PC-9 (cell line): ENCODE measurements at regions not wholly inside any gene's neighbourhood (a gene's known extent, or its start where the extent isn't known, plus 50 kb on each side); places are given as distances from the start of the nearest gene placed in this dataset.

Experiments used
- CTCF ChIP-seq: fragments of 200-600 bp; sonication (generic); conservative IDR thresholded peaks from 2 replicates; pipeline ENCODE4 v1.6.1; 2017; ENCODE audit warnings: mixed run types, antibody characterized with exemption, mild to moderate bottlenecking, moderate library complexity
- EZH2 ChIP-seq: fragments of 200-600 bp; sonication (generic); IDR thresholded peaks from 2 replicates; pipeline ENCODE4 v1.8.0; 2017; ENCODE audit warnings: antibody characterized with exemption, low read depth

- TF ChIP-seq CTCF (no peak), EZH2 (no peak)
These were observed 52.4 kb upstream of the FAM174B start for GRCh38 chr15:92707880-92708551.
